ENCODE measurements at regions not wholly inside any gene's neighbourhood (a gene's known extent, or its start where the extent isn't known, plus 50 kb on each side); places are given as distances from the start of the nearest gene placed in this dataset.

- H3K4me3 Mint-ChIP-seq = peak overlapping the region; percentile 49
- H3K4me1 Mint-ChIP-seq = peaks cover 91% of the 10 kb centered on the region
- H3K27ac Mint-ChIP-seq = peak overlapping the region; percentile 82
- H3K36me3 Mint-ChIP-seq = peaks cover 3% of the 10 kb centered on the region
- no peaks in the 10 kb centered on the region for H3K27me3 Mint-ChIP-seq
- peaks cover 6% of the 10 kb centered on the region for H3K9me3 Mint-ChIP-seq
These were observed 301.0 kb downstream of the DOCK8 start for GRCh38 chr9:515665-516064.

GRCh38 chr9:517993-518392 lies 303.3 kb downstream of the DOCK8 start:
- Mint-ChIP-seq H3K9me3 (peaks cover 6% of the 10 kb centered on the region), H3K27me3 (no peaks in the 10 kb centered on the region), H3K4me3 (peak overlapping the region; percentile 76), H3K4me1 (peaks cover 91% of the 10 kb centered on the region), H3K36me3 (peaks cover 3% of the 10 kb centered on the region), H3K27ac (peak overlapping the region; percentile 90)

- Mint-ChIP-seq H3K36me3 (peaks cover 3% of the 10 kb centered on the region), H3K4me3 (peak overlapping the region; percentile 76), H3K27me3 (no peaks in the 10 kb centered on the region), H3K27ac (peak overlapping the region; percentile 90), H3K9me3 (peaks cover 6% of the 10 kb centered on the region), H3K4me1 (peaks cover 91% of the 10 kb centered on the region)
These were observed 303.9 kb downstream of the DOCK8 start for GRCh38 chr9:518540-518939.

- Mint-ChIP-seq H3K36me3 (peaks cover 3% of the 10 kb centered on the region), H3K27ac (peak overlapping the region; percentile 90), H3K27me3 (no peaks in the 10 kb centered on the region), H3K4me1 (peaks cover 93% of the 10 kb centered on the region), H3K4me3 (peak overlapping the region; percentile 76), H3K9me3 (peaks cover 1% of the 10 kb centered on the region)
These were observed 304.9 kb downstream of the DOCK8 start for GRCh38 chr9:519579-519978.

GRCh38 chr9:520302-520701 lies 305.6 kb downstream of the DOCK8 start:
- peak overlapping the region; percentile 90 for H3K27ac Mint-ChIP-seq

GRCh38 chr9:522190-522589 lies 307.5 kb downstream of the DOCK8 start:
- Mint-ChIP-seq H3K27ac (peak overlapping the region; percentile 37), H3K9me3 (no peaks in the 10 kb centered on the region), H3K36me3 (peaks cover 3% of the 10 kb centered on the region), H3K27me3 (no peaks in the 10 kb centered on the region), H3K4me1 (peaks cover 85% of the 10 kb centered on the region), H3K4me3 (no peak overlapping the region)

More at GRCh38 chr9:520302-520701, 305.6 kb downstream of the DOCK8 start:
- Mint-ChIP-seq H3K4me3 (no peak overlapping the region), H3K9me3 (no peaks in the 10 kb centered on the region), H3K4me1 (peaks cover 92% of the 10 kb centered on the region), H3K27me3 (no peaks in the 10 kb centered on the region), H3K36me3 (peaks cover 3% of the 10 kb centered on the region)

GRCh38 chr9:522658-523057 lies 308.0 kb downstream of the DOCK8 start:
- H3K4me1 Mint-ChIP-seq = peaks cover 83% of the 10 kb centered on the region
- H3K27ac Mint-ChIP-seq = peak overlapping the region; percentile 33
- H3K27me3 Mint-ChIP-seq = no peaks in the 10 kb centered on the region
- no peaks in the 10 kb centered on the region for H3K9me3 Mint-ChIP-seq
- peaks cover 3% of the 10 kb centered on the region for H3K36me3 Mint-ChIP-seq
- H3K4me3 Mint-ChIP-seq = no peak overlapping the region

- Mint-ChIP-seq H3K4me1 (peaks cover 75% of the 10 kb centered on the region), H3K27me3 (no peaks in the 10 kb centered on the region), H3K4me3 (no peak overlapping the region), H3K36me3 (peaks cover 3% of the 10 kb centered on the region), H3K27ac (peak overlapping the region; percentile 33), H3K9me3 (no peaks in the 10 kb centered on the region)
These were observed 308.8 kb downstream of the DOCK8 start for GRCh38 chr9:523444-523843.

GRCh38 chr9:524008-524407 lies 309.3 kb downstream of the DOCK8 start:
- Mint-ChIP-seq H3K36me3 (peaks cover 3% of the 10 kb centered on the region), H3K27ac (peak overlapping the region; percentile 80), H3K27me3 (no peaks in the 10 kb centered on the region), H3K4me3 (peak overlapping the region; percentile 15), H3K9me3 (no peaks in the 10 kb centered on the region), H3K4me1 (peaks cover 70% of the 10 kb centered on the region)

- Mint-ChIP-seq H3K9me3 (no peaks in the 10 kb centered on the region), H3K4me1 (peaks cover 66% of the 10 kb centered on the region), H3K27ac (no peak overlapping the region), H3K4me3 (no peak overlapping the region), H3K36me3 (peaks cover 7% of the 10 kb centered on the region), H3K27me3 (no peaks in the 10 kb centered on the region)
These were observed 312.4 kb downstream of the DOCK8 start for GRCh38 chr9:526904-527591.

- no peaks in the 10 kb centered on the region for H3K9me3 Mint-ChIP-seq
- no peaks in the 10 kb centered on the region for H3K27me3 Mint-ChIP-seq
- H3K4me3 Mint-ChIP-seq = no peak overlapping the region
- H3K27ac Mint-ChIP-seq = no peak overlapping the region
- H3K36me3 Mint-ChIP-seq = peaks cover 5% of the 10 kb centered on the region
- peaks cover 67% of the 10 kb centered on the region for H3K4me1 Mint-ChIP-seq
These were observed 311.8 kb upstream of the DMRT1 start for GRCh38 chr9:529731-530130.

- Mint-ChIP-seq H3K27me3 (no peaks in the 10 kb centered on the region), H3K9me3 (no peaks in the 10 kb centered on the region), H3K4me1 (peaks cover 72% of the 10 kb centered on the region), H3K27ac (no peak overlapping the region), H3K36me3 (peaks cover 5% of the 10 kb centered on the region), H3K4me3 (no peak overlapping the region)
These were observed 310.8 kb upstream of the DMRT1 start for GRCh38 chr9:530681-531080.

- H3K4me1 Mint-ChIP-seq = peaks cover 79% of the 10 kb centered on the region
- no peak overlapping the region for H3K4me3 Mint-ChIP-seq
- peak overlapping the region; percentile 37 for H3K27ac Mint-ChIP-seq
- H3K36me3 Mint-ChIP-seq = peaks cover 5% of the 10 kb centered on the region
- H3K27me3 Mint-ChIP-seq = no peaks in the 10 kb centered on the region
- H3K9me3 Mint-ChIP-seq = no peaks in the 10 kb centered on the region
These were observed 308.8 kb upstream of the DMRT1 start for GRCh38 chr9:532707-533106.

GRCh38 chr9:534886-535285 lies 306.6 kb upstream of the DMRT1 start:
- no peak overlapping the region for H3K4me3 Mint-ChIP-seq
- peaks cover under 1% of the 10 kb centered on the region for H3K9me3 Mint-ChIP-seq
- H3K27me3 Mint-ChIP-seq = no peaks in the 10 kb centered on the region
- H3K36me3 Mint-ChIP-seq = peaks cover 7% of the 10 kb centered on the region
- H3K27ac Mint-ChIP-seq = no peak overlapping the region
- peaks cover 77% of the 10 kb centered on the region for H3K4me1 Mint-ChIP-seq

GRCh38 chr9:535356-535755 lies 306.1 kb upstream of the DMRT1 start:
- Mint-ChIP-seq H3K27ac (peak overlapping the region; percentile 35), H3K4me3 (no peak overlapping the region), H3K4me1 (peaks cover 78% of the 10 kb centered on the region), H3K27me3 (no peaks in the 10 kb centered on the region), H3K36me3 (peaks cover 8% of the 10 kb centered on the region), H3K9me3 (peaks cover 4% of the 10 kb centered on the region)

- Mint-ChIP-seq H3K27me3 (no peaks in the 10 kb centered on the region), H3K27ac (peak overlapping the region; percentile 91), H3K36me3 (peaks cover 18% of the 10 kb centered on the region), H3K4me3 (peak overlapping the region; percentile 80), H3K9me3 (peaks cover 4% of the 10 kb centered on the region), H3K4me1 (peaks cover 74% of the 10 kb centered on the region)
These were observed 304.6 kb upstream of the DMRT1 start for GRCh38 chr9:536597-537511.
